ENCODE measurements at regions not wholly inside any gene's neighbourhood (a gene's known extent, or its start where the extent isn't known, plus 50 kb on each side); places are given as distances from the start of the nearest gene placed in this dataset.
"Not testable (repeated sequence)": the region's sequence is repeated elsewhere in the genome, so short reads cannot be mapped to it uniquely, and the experiment has no call there.

DNA sequence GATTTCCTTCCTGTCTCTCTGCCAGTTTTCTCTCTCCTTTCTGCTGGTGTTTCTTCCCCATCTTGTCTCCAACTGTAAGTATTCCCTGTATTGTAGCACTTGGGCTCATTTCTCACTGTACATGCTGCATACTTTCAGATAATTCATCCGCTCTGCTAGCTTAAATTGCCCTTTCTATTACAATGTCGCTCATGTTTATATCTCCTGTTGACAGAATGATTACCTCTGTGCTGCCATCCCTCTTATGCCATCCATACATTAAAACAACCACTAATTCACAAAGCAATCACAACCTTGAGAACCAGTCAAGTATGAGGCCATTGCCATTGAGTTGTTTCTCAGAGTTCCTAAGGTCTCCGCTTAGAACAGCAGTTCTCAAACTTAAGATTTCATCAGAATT, 107.5 kb upstream of the SOX2 start:
- no peak for DNase-seq

- no peak for DNase-seq
Measured at GRCh38 chr3:181596126-181596525, 115.6 kb upstream of the SOX2 start.

- DNase-seq = not testable (repeated sequence)
Measured at GRCh38 chr3:181590939-181591338, 120.8 kb upstream of the SOX2 start.

DNA sequence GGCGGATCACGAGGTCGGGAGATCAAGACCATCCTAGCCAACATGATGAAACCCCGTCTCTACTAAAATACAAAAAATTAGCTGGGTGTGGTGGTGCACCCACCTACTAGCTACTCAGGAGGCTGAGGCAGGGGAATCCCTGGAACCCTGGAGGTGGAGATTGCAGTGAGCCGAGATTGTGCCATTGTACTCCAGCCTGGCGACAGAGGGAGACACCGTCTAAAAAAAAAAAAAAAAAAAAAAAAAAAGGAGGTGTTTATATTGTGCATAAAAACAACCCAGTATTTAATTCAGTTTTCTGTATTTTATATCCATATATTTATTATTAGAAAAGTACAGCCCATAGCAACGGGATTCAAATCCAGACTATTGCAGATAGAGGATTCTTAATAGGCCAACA, 129.1 kb upstream of the SOX2 start:
- no peak for DNase-seq

- DNase-seq = no peak
Measured at GRCh38 chr3:181581656-181582055, 130.1 kb upstream of the SOX2 start.

DNA sequence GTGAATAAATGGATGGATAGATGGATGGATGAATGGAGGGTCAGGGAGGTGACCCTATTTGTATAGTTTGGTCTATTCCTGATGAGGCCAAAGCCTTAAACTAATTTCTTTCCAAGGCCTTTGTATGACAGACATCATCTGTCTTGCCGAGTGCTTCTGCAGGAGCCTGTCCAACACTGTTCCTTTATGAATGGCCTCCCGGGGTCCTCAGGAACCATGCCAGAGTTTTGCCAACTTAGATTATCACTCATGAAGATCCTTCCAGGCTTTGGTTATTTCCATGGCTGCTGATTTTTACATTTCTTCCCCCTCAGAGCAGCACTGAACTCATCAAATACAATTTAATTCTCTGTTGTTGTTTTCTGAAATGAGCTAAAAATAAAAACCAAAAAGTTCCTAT, 133.0 kb upstream of the SOX2 start:
- no peak for DNase-seq

DNA sequence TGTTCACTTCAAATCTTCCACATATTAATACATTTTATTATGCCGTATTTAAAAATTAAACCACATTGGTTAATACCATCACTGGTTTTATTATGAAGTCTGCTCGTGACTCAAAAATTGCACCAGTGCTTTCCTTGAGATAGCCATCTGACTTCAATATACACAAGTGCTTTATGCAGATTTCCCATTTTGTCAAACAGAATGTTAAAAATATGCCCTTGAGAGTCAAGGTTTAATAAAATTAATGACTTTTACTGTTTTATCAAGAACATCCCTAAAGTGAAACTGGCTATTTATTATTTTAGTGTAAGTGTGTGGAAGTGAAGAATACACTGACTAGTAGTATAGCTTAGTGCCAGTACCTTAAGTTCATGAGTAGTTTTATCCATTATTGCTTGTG, 139.3 kb upstream of the SOX2 start:
- DNase-seq = no peak

GRCh38 chr3:181570472-181570871, 141.3 kb upstream of the SOX2 start:
- no peak for DNase-seq

GRCh38 chr3:181569356-181569940, 142.3 kb upstream of the SOX2 start:
- DNase-seq = no peak

- no peak for DNase-seq
Measured at GRCh38 chr3:181568693-181569092, 143.0 kb upstream of the SOX2 start.

DNA sequence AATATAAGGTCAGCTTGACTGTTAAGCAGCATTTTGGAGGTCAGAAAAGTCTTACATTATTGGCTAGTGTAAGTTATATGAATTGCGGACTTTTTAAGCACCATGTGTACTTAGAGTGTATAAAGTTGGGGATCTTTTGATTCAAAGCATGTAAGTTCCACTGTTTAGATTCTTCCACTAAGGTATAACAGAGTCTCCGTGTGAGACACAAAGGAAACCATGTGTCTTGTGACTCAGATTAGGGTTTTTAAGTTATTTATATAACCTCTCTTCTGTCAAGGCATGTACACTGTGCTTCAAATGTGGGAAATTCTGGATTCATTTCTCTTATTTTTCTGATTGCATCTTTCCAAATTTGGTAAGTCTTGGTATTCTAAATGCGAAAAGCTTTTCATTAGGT, 143.5 kb upstream of the SOX2 start:
- no peak for DNase-seq

GRCh38 chr3:181567311-181568075, 144.2 kb upstream of the SOX2 start:
- no peak for DNase-seq

DNA sequence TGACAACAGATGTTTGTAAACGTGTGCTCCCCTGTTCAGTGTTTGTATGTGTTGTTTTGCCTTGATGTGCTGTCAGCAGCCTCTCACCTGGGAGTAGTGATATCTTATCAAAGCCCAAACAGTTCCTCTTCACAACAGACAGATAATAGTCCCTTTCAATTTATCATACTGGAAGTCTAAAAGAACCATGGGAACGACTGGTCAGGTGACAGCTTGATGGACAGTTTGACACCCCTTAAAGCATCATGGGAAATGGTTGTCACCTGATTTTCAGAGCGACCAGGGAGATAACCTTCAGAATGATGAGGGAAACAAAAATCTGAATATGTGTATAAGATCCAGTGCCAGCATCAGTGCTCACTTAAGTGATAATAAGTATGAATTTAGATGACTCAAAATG, 146.3 kb upstream of the SOX2 start:
- DNase-seq = no peak

GRCh38 chr3:181564222-181564621, 147.5 kb upstream of the SOX2 start:
- no peak for DNase-seq

DNA sequence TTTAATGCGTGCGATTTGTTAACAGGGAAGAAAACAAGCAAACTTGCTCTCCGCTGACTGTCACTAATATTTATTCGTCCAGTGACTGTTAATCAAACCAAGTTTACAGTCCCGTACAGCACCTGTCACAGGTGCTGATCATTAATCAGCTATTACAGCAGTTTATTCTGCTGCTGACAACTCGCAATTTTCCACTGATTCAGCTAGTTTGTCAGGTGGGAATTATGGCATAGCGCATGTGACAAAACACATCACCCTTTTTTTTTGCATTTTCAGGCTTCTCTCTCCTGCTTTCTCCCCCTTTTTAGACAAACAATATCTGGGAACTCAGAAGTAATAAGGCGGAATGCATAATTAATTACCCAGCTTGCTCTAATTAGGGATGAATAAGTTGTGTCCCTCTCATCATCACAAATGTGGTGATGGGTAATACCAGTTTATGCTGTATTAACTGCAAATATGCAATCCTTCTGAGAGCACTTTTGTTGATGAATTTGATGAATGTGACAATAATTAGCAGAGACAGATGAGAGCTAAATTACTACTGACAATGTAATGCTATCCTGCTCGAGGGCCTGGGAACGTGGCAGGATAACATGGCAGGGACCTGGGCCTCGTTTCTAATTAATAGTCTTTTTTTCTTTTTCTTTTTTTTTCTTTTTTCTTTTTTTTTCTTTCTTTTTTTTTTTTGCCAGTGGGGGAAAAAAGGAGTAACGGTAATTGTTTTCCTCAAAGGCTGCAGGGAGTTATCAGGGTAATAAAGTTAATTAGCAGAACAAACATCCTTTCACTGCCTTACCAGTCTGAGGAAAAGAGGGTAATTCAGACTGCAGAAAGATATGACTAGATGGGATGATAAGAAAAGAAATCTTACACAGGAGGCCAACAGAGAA, 150.3 kb upstream of the SOX2 start:
- DNase-seq = peak; percentile 27

DNA sequence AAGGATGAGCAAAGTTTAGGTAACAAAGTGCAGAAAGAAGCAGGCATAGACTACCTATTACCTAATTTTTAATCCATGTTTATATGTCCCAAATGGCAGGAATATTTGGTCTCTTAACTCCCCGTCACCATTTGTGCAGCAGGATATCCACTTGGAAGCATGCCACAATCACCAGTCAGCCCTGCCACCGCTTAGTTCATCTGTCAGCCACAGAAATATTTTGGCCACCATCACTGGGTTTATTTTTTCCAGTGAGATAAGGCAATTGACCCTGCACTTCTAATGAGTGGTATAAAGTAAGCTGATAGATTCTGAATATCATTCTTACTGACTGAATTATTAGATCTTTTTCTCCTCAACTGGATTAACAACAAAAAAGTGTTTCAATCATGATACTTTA, 152.9 kb upstream of the SOX2 start:
- no peak for DNase-seq

DNA sequence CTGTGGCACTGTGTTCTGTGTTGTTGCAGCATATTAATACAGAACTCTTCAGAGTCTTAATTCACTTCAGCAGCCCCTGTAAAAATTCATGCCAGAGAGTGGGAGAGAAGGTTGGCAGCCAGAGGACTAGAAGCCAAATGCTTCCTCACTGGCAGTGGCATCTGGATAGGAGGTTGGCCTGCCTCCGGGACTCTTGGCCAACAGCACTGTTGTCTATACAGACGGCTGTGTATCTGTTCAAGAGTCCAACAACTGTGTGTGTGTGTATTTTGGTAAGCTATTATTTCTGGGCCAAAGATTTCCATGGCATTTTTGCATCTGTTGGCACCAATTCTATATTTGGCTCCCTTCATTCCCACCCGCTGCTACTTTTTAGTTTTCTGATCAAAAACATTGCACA, 156.0 kb upstream of the SOX2 start:
- no peak for DNase-seq

DNA sequence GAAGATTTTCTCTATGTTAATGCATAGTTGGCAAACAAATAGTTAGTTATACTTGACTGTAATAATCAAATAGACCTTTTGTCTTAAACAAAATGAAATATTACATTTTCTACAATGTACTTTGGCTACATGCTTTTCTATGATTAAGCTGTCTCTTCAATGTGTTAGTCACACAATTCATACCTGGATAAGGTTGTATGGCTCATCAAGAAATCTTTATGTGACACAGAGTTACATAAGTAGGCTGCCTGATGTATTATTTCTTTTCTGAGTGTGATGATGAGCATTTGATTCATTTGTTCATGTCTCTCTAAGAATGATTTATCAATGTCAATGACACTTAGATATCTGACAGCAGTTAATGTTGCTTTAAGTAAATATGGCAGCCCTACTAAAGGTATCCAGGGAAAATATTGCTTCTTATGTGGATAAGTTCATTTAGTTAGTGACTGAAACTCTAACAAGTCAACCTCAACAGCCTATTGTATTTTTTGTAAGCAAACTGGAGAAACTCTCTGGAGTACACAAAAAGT, 157.4 kb upstream of the SOX2 start:
- DNase-seq = no peak

- no peak for DNase-seq
Measured at GRCh38 chr3:181549266-181549665, 162.5 kb upstream of the SOX2 start.

- DNase-seq = no peak
Measured at GRCh38 chr3:181541414-181541813, 170.3 kb upstream of the SOX2 start.

DNA sequence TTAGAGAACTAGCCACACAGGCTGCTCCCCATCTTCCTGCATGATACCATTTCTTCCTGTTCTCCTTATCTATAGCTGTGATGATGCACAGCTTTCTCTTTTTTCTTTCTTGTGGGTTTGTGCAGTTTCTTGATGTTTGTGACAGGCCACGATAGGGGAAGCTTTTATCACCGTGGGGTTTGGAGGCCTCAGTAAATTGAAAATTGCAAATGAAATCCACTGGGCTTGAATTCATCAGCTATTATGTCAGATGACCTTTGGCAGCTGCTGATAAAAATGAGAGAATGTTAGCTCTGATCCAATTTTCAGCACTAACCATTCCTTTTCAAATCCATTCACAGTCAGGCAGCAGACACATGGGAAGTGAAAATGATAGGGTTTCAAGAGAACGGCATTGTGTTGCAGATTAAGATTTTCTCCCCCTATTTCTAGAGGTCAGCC, 176.9 kb upstream of the SOX2 start:
- no peak for DNase-seq

GRCh38 chr3:181533811-181534210, 177.9 kb upstream of the SOX2 start:
- DNase-seq = no peak

- no peak for DNase-seq
Measured at GRCh38 chr3:181530584-181530983, 181.1 kb upstream of the SOX2 start.

- no peak for DNase-seq
Measured at GRCh38 chr3:181521831-181522230, 189.9 kb upstream of the SOX2 start.
